Neural cell (in vitro differentiated cells): ENCODE measurements at regions not wholly inside any gene's neighbourhood (a gene's known extent, or its start where the extent isn't known, plus 50 kb on each side); places are given as distances from the start of the nearest gene placed in this dataset.

Experiments
- H2AFZ ChIP-seq: fragments of 200-600, 300-800 bp; sonication (generic), shearing (Covaris generic); 2 replicates; pipeline ENCODE4 v1.6.0; 2014; ENCODE audit warnings: low read depth, mild to moderate bottlenecking, antibody characterized with exemption, low read length, moderate library complexity
- H3F3A ChIP-seq: fragments of 200-600 bp; shearing (Covaris generic); 2 replicates; pipeline ENCODE4 v1.6.1; 2016; ENCODE audit warnings: mild to moderate bottlenecking, moderate library complexity, mixed read lengths, antibody characterized with exemption, low read length; ENCODE audit not compliant: insufficient read depth, poor library complexity, severe bottlenecking
- H3K27ac ChIP-seq: fragments of 200-600, 300-800 bp; sonication (generic), shearing (Covaris generic); 2 replicates; pipeline ENCODE4 v1.5.1; 2014; ENCODE audit warnings: mild to moderate bottlenecking, low read length, moderate library complexity
- H3K27me3 ChIP-seq: fragments of 300-800, 200-600 bp; sonication (generic), shearing (Covaris generic); 2 replicates; pipeline ENCODE4 v1.6.0; 2014; ENCODE audit warnings: mild to moderate bottlenecking, low read depth, low read length, moderate library complexity; ENCODE audit not compliant: insufficient read depth
- H3K36me3 ChIP-seq: fragments of 300-800, 200-600 bp; sonication (generic), shearing (Covaris generic); 2 replicates; pipeline ENCODE4 v1.5.1; 2014; ENCODE audit warnings: mild to moderate bottlenecking, antibody characterized with exemption, low read length, moderate library complexity; ENCODE audit not compliant: insufficient read depth
- H3K4me2 ChIP-seq: fragments of 300-800, 200-600 bp; sonication (generic), shearing (Covaris generic); 2 replicates; pipeline ENCODE4 v1.6.0; 2014; ENCODE audit warnings: mild to moderate bottlenecking, low read length
- H3K4me3 ChIP-seq: fragments of 300-800, 200-600 bp; sonication (generic), shearing (Covaris generic); 2 replicates; pipeline ENCODE4 v1.5.1; 2014; ENCODE audit warnings: mild to moderate bottlenecking, low read length, moderate library complexity
- H3K79me2 ChIP-seq: fragments of 200-600 bp; shearing (Covaris generic); replicated peaks from 2 replicates; pipeline ENCODE4 v1.6.0; 2014; ENCODE audit warnings: mild to moderate bottlenecking, low read length, moderate library complexity; ENCODE audit not compliant: insufficient read depth
- H3K9ac ChIP-seq: fragments of 300-800, 200-600 bp; sonication (generic), shearing (Covaris generic); 2 replicates; pipeline ENCODE4 v1.6.1; 2016; ENCODE audit warnings: mild to moderate bottlenecking, low read length, mixed read lengths
- H3K9me2 ChIP-seq: fragments of 200-600 bp; shearing (Covaris generic); 2 replicates; pipeline ENCODE4 v1.6.1; 2016; ENCODE audit warnings: mild to moderate bottlenecking, low read length, mixed read lengths; ENCODE audit not compliant: insufficient read depth
- H3K9me3 ChIP-seq: fragments of 200-600, 300-800 bp; sonication (generic), shearing (Covaris generic); 2 replicates; pipeline ENCODE4 v1.6.1; 2016; ENCODE audit warnings: mild to moderate bottlenecking, mixed run types, low read length, moderate library complexity, mixed read lengths
- H4K20me1 ChIP-seq: fragments of 200-600 bp; shearing (Covaris generic); 2 replicates; pipeline ENCODE4 v1.6.1; 2016; ENCODE audit warnings: mild to moderate bottlenecking, mixed run types; ENCODE audit not compliant: insufficient read depth
- EP300 ChIP-seq: fragments of 450-650 bp; conservative IDR thresholded peaks from 2 replicates; pipeline ENCODE4 v1.6.1; 2014; ENCODE audit warnings: antibody characterized with exemption, mild to moderate bottlenecking, moderate library complexity; ENCODE audit not compliant: poor library complexity, severe bottlenecking
- EZH2 ChIP-seq: fragments of 200-600, 300-800 bp; shearing (Covaris generic), sonication (generic); IDR thresholded peaks from 2 replicates; pipeline ENCODE4 v1.6.1; 2014; ENCODE audit warnings: antibody characterized with exemption, low read length, borderline replicate concordance, mild to moderate bottlenecking; ENCODE audit not compliant: insufficient read depth, poor library complexity, severe bottlenecking
- MXI1 ChIP-seq: fragments of 450-650 bp; conservative IDR thresholded peaks from 2 replicates; pipeline ENCODE4 v1.6.1; 2014; ENCODE audit warnings: antibody characterized with exemption, mild to moderate bottlenecking; ENCODE audit not compliant: poor library complexity, severe bottlenecking
- POLR2AphosphoS5 ChIP-seq: IDR thresholded peaks from 2 replicates; pipeline ENCODE4 v1.6.1; 2012
- RAD21 ChIP-seq: fragments of 450-650 bp; conservative IDR thresholded peaks from 2 replicates; pipeline ENCODE4 v1.6.1; 2014; ENCODE audit warnings: antibody characterized with exemption, mild to moderate bottlenecking, moderate library complexity
- SMC3 ChIP-seq: fragments of 450-650 bp; conservative IDR thresholded peaks from 2 replicates; pipeline ENCODE4 v1.6.1; 2014; ENCODE audit warnings: antibody characterized with exemption, mild to moderate bottlenecking, moderate library complexity; ENCODE audit not compliant: poor library complexity
- TAF1 ChIP-seq: IDR thresholded peaks from 2 replicates; pipeline ENCODE4 v1.6.1; 2012; ENCODE audit warnings: low read depth
- TF ChIP-seq, protein P1 (sequence below): fragments of 450-650 bp; IDR thresholded peaks from 2 replicates; pipeline ENCODE4 v1.5.1; 2014; ENCODE audit warnings: antibody characterized with exemption, mild to moderate bottlenecking, moderate library complexity; ENCODE audit not compliant: poor library complexity, severe bottlenecking
- TF ChIP-seq, protein P2 (sequence below): IDR thresholded peaks from 2 replicates; pipeline ENCODE4 v1.6.1; 2012; ENCODE audit warnings: borderline replicate concordance

DNA sequence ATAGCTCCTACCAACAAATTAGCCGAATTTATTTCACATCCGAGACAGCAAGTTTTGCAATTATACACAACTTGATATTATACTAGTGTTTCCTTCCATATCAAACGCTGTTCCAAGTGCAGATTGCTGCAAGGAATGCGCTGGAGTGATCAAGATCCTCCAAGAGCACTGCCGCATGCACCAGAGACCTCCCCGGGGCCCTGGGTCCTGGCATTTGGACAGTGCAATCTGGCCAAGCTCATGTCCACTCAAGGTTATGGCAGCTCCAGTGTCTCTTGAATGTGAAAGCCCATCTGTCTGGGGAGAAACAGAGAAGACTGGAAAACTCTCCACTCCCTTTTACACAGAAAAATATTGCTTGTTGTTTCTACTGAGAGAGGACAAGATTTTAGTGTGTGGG, 111.9 kb downstream of the HSPH1 start:
- Histone ChIP-seq H3K9ac (no peak overlapping the region), H3K27ac (no peak overlapping the region), H4K20me1 (no peaks in the 10 kb centered on the region), H3K27me3 (no peaks in the 10 kb centered on the region), H2AFZ (no peak overlapping the region), H3K9me3 (no peaks in the 10 kb centered on the region), H3K9me2 (no peaks in the 10 kb centered on the region), H3K4me3 (no peak overlapping the region), H3K36me3 (no peaks in the 10 kb centered on the region), H3K4me2 (no peak overlapping the region), H3K79me2 (no peaks in the 10 kb centered on the region), H3F3A (no peaks in the 10 kb centered on the region)
- TF ChIP-seq TAF1: no peak
- no peak for TF ChIP-seq POLR2AphosphoS5
- no peak for TF ChIP-seq MXI1
- no peak for TF ChIP-seq RAD21
- TF ChIP-seq EP300: no peak
- no peak for TF ChIP-seq EZH2
- TF ChIP-seq, protein P1, sequence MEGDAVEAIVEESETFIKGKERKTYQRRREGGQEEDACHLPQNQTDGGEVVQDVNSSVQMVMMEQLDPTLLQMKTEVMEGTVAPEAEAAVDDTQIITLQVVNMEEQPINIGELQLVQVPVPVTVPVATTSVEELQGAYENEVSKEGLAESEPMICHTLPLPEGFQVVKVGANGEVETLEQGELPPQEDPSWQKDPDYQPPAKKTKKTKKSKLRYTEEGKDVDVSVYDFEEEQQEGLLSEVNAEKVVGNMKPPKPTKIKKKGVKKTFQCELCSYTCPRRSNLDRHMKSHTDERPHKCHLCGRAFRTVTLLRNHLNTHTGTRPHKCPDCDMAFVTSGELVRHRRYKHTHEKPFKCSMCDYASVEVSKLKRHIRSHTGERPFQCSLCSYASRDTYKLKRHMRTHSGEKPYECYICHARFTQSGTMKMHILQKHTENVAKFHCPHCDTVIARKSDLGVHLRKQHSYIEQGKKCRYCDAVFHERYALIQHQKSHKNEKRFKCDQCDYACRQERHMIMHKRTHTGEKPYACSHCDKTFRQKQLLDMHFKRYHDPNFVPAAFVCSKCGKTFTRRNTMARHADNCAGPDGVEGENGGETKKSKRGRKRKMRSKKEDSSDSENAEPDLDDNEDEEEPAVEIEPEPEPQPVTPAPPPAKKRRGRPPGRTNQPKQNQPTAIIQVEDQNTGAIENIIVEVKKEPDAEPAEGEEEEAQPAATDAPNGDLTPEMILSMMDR: no peak
- no peak for TF ChIP-seq SMC3
- TF ChIP-seq, protein P2, sequence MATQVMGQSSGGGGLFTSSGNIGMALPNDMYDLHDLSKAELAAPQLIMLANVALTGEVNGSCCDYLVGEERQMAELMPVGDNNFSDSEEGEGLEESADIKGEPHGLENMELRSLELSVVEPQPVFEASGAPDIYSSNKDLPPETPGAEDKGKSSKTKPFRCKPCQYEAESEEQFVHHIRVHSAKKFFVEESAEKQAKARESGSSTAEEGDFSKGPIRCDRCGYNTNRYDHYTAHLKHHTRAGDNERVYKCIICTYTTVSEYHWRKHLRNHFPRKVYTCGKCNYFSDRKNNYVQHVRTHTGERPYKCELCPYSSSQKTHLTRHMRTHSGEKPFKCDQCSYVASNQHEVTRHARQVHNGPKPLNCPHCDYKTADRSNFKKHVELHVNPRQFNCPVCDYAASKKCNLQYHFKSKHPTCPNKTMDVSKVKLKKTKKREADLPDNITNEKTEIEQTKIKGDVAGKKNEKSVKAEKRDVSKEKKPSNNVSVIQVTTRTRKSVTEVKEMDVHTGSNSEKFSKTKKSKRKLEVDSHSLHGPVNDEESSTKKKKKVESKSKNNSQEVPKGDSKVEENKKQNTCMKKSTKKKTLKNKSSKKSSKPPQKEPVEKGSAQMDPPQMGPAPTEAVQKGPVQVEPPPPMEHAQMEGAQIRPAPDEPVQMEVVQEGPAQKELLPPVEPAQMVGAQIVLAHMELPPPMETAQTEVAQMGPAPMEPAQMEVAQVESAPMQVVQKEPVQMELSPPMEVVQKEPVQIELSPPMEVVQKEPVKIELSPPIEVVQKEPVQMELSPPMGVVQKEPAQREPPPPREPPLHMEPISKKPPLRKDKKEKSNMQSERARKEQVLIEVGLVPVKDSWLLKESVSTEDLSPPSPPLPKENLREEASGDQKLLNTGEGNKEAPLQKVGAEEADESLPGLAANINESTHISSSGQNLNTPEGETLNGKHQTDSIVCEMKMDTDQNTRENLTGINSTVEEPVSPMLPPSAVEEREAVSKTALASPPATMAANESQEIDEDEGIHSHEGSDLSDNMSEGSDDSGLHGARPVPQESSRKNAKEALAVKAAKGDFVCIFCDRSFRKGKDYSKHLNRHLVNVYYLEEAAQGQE: no peak

DNA sequence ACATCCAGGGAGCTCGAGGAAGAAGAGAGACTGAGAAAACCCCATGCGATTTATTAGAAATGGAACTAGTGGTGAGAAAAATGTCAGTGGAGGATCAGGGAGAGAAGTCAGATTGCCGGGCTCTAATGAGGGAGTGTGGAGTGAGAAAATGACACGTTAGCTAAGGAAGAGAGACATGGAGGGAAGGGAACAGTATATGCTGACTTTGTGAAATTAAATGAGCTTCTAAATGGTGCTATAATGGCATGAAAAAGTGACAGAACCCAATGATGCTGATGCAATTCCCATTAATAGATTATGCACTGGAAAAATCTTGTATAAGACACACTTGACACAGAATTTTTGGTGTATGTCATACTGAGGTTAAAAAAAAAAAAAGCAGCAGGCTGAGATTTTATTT, 112.6 kb downstream of the HSPH1 start:
- Histone ChIP-seq H3K36me3 (no peaks in the 10 kb centered on the region), H3K9ac (no peak overlapping the region), H3K9me2 (no peaks in the 10 kb centered on the region), H3K4me2 (no peak overlapping the region), H2AFZ (no peak overlapping the region), H3K9me3 (no peaks in the 10 kb centered on the region), H3K27ac (no peak overlapping the region), H3K27me3 (no peaks in the 10 kb centered on the region), H3K4me3 (no peak overlapping the region), H3K79me2 (no peaks in the 10 kb centered on the region), H4K20me1 (no peaks in the 10 kb centered on the region), H3F3A (no peaks in the 10 kb centered on the region)
- no peak for TF ChIP-seq POLR2AphosphoS5
- TF ChIP-seq, protein P1: no peak
- no peak for TF ChIP-seq EZH2
- TF ChIP-seq, protein P2: no peak
- no peak for TF ChIP-seq TAF1
- no peak for TF ChIP-seq SMC3
- TF ChIP-seq RAD21: no peak
- TF ChIP-seq MXI1: no peak
- TF ChIP-seq EP300: no peak
